ENCODE measurements at regions not wholly inside any gene's neighbourhood (a gene's known extent, or its start where the extent isn't known, plus 50 kb on each side); places are given as distances from the start of the nearest gene placed in this dataset.

DNA sequence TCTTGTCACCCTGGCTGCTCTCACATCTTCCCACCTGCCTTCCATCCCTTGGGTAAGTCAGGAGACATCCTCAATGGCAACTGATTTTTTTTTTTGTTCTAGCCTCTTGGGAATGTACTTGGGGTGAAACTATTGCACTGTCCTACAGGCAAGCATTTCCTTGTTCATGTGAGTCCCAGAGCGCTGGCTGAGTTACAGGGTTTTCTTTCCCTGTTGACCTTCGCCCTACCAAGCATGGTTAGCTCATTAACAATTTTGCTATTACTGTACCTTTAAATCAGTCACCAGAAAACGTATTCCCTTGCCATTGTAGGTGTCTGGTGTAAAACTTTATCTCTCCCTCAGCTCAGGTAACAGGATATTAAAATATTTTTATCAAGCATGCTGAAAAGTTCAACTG, 98.9 kb downstream of the PRLHR start:
- ATAC-seq, result no peak
- Histone ChIP-seq H3K4me3 (no peak overlapping the region), H3K4me1 (no peaks in the 10 kb centered on the region), H3K27ac (no peak overlapping the region), H3K36me3 (no peaks in the 10 kb centered on the region), H3K27me3 (peaks cover 0 to 11% of the 10 kb centered on the region in 2 donors), H3K9me3 (no peaks in the 10 kb centered on the region)
- TF ChIP-seq, protein P1, sequence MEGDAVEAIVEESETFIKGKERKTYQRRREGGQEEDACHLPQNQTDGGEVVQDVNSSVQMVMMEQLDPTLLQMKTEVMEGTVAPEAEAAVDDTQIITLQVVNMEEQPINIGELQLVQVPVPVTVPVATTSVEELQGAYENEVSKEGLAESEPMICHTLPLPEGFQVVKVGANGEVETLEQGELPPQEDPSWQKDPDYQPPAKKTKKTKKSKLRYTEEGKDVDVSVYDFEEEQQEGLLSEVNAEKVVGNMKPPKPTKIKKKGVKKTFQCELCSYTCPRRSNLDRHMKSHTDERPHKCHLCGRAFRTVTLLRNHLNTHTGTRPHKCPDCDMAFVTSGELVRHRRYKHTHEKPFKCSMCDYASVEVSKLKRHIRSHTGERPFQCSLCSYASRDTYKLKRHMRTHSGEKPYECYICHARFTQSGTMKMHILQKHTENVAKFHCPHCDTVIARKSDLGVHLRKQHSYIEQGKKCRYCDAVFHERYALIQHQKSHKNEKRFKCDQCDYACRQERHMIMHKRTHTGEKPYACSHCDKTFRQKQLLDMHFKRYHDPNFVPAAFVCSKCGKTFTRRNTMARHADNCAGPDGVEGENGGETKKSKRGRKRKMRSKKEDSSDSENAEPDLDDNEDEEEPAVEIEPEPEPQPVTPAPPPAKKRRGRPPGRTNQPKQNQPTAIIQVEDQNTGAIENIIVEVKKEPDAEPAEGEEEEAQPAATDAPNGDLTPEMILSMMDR (IDR thresholded peaks at IDR 0.05), result no peak
- intact Hi-C loops (cut with DNase I), result no loop called here
- no peak for DNase-seq

DNA sequence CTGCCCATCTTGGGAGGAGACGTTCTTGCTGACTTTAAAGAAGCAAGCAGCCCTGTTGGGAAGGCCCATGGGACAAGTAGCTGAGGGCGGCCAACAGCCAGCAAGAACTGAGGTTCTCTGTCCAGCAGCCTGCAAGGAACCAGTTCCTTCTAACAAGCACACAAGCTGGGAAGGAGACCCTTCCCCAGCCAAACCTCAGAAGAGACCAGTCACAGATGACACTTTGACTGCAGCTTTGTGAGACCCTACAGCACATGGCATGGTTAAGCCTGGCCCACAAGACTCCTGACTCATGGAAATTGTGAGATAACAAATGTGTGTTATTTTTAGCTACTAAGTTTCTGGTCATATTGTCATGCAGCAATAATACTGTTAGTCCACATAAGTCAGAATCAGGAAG, 99.9 kb downstream of the PRLHR start:
- ATAC-seq, result no peak
- intact Hi-C loops (cut with DNase I), result no loop called here
- no peak for DNase-seq

DNA sequence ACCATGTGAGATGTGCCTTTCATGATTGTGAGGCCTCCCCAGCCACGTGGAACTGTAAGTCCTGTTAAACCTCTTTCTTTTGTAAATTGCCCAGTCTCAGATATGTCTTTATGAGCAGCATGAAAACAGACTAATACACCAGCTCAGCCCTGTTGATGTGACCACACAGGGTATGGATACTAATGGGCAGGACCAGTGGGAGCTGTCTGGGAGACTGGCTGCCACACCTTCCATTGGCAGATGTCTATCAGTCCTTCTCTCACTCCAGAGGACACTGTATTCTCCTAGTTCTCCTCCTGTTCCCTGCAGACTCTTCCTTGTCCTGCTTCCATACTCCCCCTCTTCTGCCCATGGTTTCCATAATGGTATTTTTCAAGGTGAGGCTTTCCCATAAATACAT, 104.4 kb downstream of the PRLHR start:
- ATAC-seq (no peak), DNase-seq (no peak)
- TF ChIP-seq, protein P1 (IDR thresholded peaks at IDR 0.05), result no peak
- H3K4me3 ChIP-seq, result no peak overlapping the region
- H3K27ac ChIP-seq, result no peak overlapping the region
- intact Hi-C loops (cut with DNase I), result no loop called here
- no peaks in the 10 kb centered on the region for H3K36me3 ChIP-seq
- H3K4me1 ChIP-seq, result no peaks in the 10 kb centered on the region
- no peaks in the 10 kb centered on the region for H3K27me3 ChIP-seq
- peaks cover 0 to 7% of the 10 kb centered on the region in 2 donors for H3K9me3 ChIP-seq

More for the DNA sequence above, 99.9 kb downstream of the PRLHR start:
- H3K36me3 ChIP-seq, result no peaks in the 10 kb centered on the region
- H3K4me3 ChIP-seq, result no peak overlapping the region
- peaks cover 0 to 1% of the 10 kb centered on the region in 2 donors for H3K9me3 ChIP-seq
- TF ChIP-seq, protein P1 (IDR thresholded peaks at IDR 0.05), result no peak
- H3K27ac ChIP-seq, result no peak overlapping the region
- H3K27me3 ChIP-seq, result peaks cover 0 to 4% of the 10 kb centered on the region in 2 donors
- no peaks in the 10 kb centered on the region for H3K4me1 ChIP-seq

DNA sequence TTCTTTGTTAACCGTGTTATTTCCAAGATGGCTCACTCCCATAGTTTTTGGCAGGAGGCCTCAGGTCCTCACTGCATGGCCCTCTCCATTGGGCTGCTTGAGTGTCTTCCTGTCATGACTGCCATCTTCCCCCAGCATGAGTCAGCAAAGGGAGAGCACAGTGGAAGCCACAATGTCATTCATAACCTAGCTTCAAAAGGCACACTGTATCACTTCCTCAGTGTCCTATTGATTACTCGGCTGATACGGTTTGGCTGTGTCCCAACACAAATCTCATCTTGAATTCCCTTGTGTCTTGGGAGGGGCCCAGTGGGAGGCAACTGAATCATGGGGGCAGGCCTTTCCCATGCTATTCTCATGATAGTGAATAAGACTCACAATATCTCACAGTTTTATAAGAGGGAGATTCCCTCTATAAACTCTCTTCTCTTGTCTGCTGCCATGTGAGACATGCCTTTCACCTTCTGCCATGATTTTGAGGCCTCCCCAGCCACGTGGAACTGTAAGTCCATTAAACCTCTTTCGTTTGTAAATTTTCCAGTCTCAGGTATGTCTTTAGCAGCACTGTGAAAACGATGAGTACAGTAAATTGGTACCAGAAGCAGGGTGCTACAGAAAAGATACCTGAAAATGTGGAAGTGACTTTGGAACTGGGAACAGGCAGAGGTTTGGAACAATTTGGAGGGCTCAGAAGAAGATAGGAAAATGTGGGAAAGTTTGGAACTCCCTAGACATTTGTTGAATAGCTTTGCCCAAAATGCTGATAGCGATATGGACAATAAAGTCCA, 106.5 kb downstream of the PRLHR start:
- intact Hi-C loops (cut with DNase I), result no loop called here

DNA sequence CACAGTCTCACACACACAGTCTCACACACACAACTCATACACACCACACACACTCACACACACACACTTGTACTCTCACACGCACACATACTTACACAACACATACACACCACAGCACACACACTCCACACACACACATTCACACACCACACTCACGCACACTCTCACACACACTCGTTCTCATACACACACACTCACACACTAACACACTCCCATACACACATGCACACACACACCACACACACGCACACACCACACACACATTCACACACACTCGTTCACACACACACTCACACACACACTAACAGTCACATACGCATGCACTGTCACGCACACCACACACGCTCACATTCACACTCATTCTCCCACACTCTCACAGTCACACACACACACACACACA, 109.8 kb downstream of the PRLHR start:
- no peak for ATAC-seq
- no peak overlapping the region for H3K4me3 ChIP-seq

More for the DNA sequence above, 106.5 kb downstream of the PRLHR start:
- DNase-seq, result no peak
- Histone ChIP-seq H3K4me1 (no peaks in the 10 kb centered on the region), H3K27me3 (no peaks in the 10 kb centered on the region), H3K36me3 (no peaks in the 10 kb centered on the region), H3K9me3 (peaks cover 0 to 7% of the 10 kb centered on the region in 2 donors), H3K27ac (no peak overlapping the region), H3K4me3 (no peak overlapping the region)
- TF ChIP-seq, protein P1 (IDR thresholded peaks at IDR 0.05), result no peak
- ATAC-seq, result no peak

More for the DNA sequence above, 109.8 kb downstream of the PRLHR start:
- intact Hi-C loops (cut with DNase I), result no loop called here
- H3K27me3 ChIP-seq, result no peaks in the 10 kb centered on the region
- DNase-seq, result no peak
- TF ChIP-seq, protein P1 (IDR thresholded peaks at IDR 0.05), result no peak
- H3K36me3 ChIP-seq, result no peaks in the 10 kb centered on the region
- H3K27ac ChIP-seq, result no peak overlapping the region
- H3K4me1 ChIP-seq, result no peaks in the 10 kb centered on the region
- peaks cover 0 to 6% of the 10 kb centered on the region in 2 donors for H3K9me3 ChIP-seq
